Osteoblast (primary cell): ENCODE measurements at regions not wholly inside any gene's neighbourhood (a gene's known extent, or its start where the extent isn't known, plus 50 kb on each side); places are given as distances from the start of the nearest gene placed in this dataset.

Experiments
- DNase-seq: peaks from one replicate; pipeline ENCODE4 v3.0.0; 2011; ENCODE audit warnings: low spot score, mixed read lengths; ENCODE audit not compliant: insufficient read length; ENCODE audit errors: missing footprints
- H2AFZ ChIP-seq: 2 replicates; pipeline ENCODE4 v1.6.0; 2011; ENCODE audit warnings: mild to moderate bottlenecking, low read length
- H3K27ac ChIP-seq: 2 replicates; pipeline ENCODE4 v1.5.1; 2011; ENCODE audit warnings: mild to moderate bottlenecking, low read depth, low read length, moderate library complexity
- H3K27me3 ChIP-seq: 2 replicates; pipeline ENCODE4 v1.6.0; 2012; ENCODE audit warnings: mild to moderate bottlenecking, control low read depth, inconsistent platforms, low read length, moderate library complexity; ENCODE audit not compliant: insufficient read depth
- H3K36me3 ChIP-seq: 2 replicates; pipeline ENCODE4 v1.5.1; 2011; ENCODE audit warnings: mild to moderate bottlenecking, low read length, control low read depth, moderate library complexity; ENCODE audit not compliant: insufficient read depth
- H3K4me1 ChIP-seq: 2 replicates; pipeline ENCODE4 v1.5.1; 2011; ENCODE audit warnings: mild to moderate bottlenecking, low read length, control low read depth, moderate library complexity; ENCODE audit not compliant: insufficient read depth
- H3K4me2 ChIP-seq: 2 replicates; pipeline ENCODE4 v1.6.0; 2011; ENCODE audit warnings: mild to moderate bottlenecking, low read length; ENCODE audit not compliant: insufficient read depth
- H3K4me3 ChIP-seq: fragments of 200-600 bp; sonication (generic); 3 replicates; pipeline ENCODE4 v1.5.1; 2012; ENCODE audit warnings: mild to moderate bottlenecking, low read length, inconsistent platforms; ENCODE audit not compliant: insufficient read depth
- H3K79me2 ChIP-seq: 2 replicates; pipeline ENCODE4 v1.6.0; 2012; ENCODE audit warnings: mild to moderate bottlenecking, low read length, control low read depth, inconsistent platforms; ENCODE audit not compliant: insufficient read depth
- H3K9me3 ChIP-seq: 2 replicates; pipeline ENCODE4 v1.5.1; 2011; ENCODE audit warnings: low read depth, low read length, control low read depth
- H4K20me1 ChIP-seq: 2 replicates; pipeline ENCODE4 v1.6.0; 2012; ENCODE audit warnings: mild to moderate bottlenecking, low read length, control low read depth; ENCODE audit not compliant: insufficient read depth
- CTCF ChIP-seq: IDR thresholded peaks from 2 replicates; pipeline ENCODE4 v1.5.1; 2011; ENCODE audit warnings: mild to moderate bottlenecking, low read depth, low read length, moderate library complexity; ENCODE audit errors: extremely low read depth

GRCh38 chr12:89179245-89179644 is 173.1 kb downstream of the DUSP6 start:
- no peaks in the 10 kb centered on the region for H3K27me3 ChIP-seq
- H3K79me2 ChIP-seq: no peaks in the 10 kb centered on the region
- H4K20me1 ChIP-seq: no peaks in the 10 kb centered on the region
- H3K4me1 ChIP-seq: peaks cover 19% of the 10 kb centered on the region
- no peak for TF ChIP-seq CTCF
- DNase-seq: no peak
- H3K9me3 ChIP-seq: no peaks in the 10 kb centered on the region
- no peak overlapping the region for H3K4me3 ChIP-seq
- H2AFZ ChIP-seq: no peak overlapping the region
- no peak overlapping the region for H3K27ac ChIP-seq
- no peaks in the 10 kb centered on the region for H3K36me3 ChIP-seq
- H3K4me2 ChIP-seq: no peak overlapping the region

- no peaks in the 10 kb centered on the region for H3K9me3 ChIP-seq
- H3K4me3 ChIP-seq: no peak overlapping the region
- H4K20me1 ChIP-seq: no peaks in the 10 kb centered on the region
- no peaks in the 10 kb centered on the region for H3K36me3 ChIP-seq
- H3K79me2 ChIP-seq: no peaks in the 10 kb centered on the region
- no peak for TF ChIP-seq CTCF
- H3K4me1 ChIP-seq: peaks cover 15% of the 10 kb centered on the region
- no peak overlapping the region for H3K4me2 ChIP-seq
- H2AFZ ChIP-seq: no peak overlapping the region
- H3K27me3 ChIP-seq: no peaks in the 10 kb centered on the region
- no peak for DNase-seq
- H3K27ac ChIP-seq: no peak overlapping the region
Observed at GRCh38 chr12:89177802-89178395, 174.4 kb downstream of the DUSP6 start.

- Histone ChIP-seq H2AFZ (no peak overlapping the region), H4K20me1 (no peaks in the 10 kb centered on the region), H3K4me1 (peaks cover 12% of the 10 kb centered on the region), H3K79me2 (no peaks in the 10 kb centered on the region), H3K27ac (no peak overlapping the region), H3K4me2 (no peak overlapping the region), H3K27me3 (no peaks in the 10 kb centered on the region), H3K36me3 (no peaks in the 10 kb centered on the region), H3K9me3 (no peaks in the 10 kb centered on the region), H3K4me3 (no peak overlapping the region)
- no peak for DNase-seq
- no peak for TF ChIP-seq CTCF
Observed at GRCh38 chr12:89176676-89177075, 175.6 kb downstream of the DUSP6 start.

- no peak for DNase-seq
- H3K4me1 ChIP-seq: no peaks in the 10 kb centered on the region
- H2AFZ ChIP-seq: no peak overlapping the region
- TF ChIP-seq CTCF: no peak
- no peaks in the 10 kb centered on the region for H4K20me1 ChIP-seq
- H3K36me3 ChIP-seq: no peaks in the 10 kb centered on the region
- H3K27me3 ChIP-seq: no peaks in the 10 kb centered on the region
- H3K9me3 ChIP-seq: no peaks in the 10 kb centered on the region
- no peak overlapping the region for H3K4me3 ChIP-seq
- no peak overlapping the region for H3K4me2 ChIP-seq
- no peaks in the 10 kb centered on the region for H3K79me2 ChIP-seq
- no peak overlapping the region for H3K27ac ChIP-seq
Observed at GRCh38 chr12:89173678-89174077, 178.6 kb downstream of the DUSP6 start.
